PC-3 (cell line): ENCODE measurements at regions not wholly inside any gene's neighbourhood (a gene's known extent, or its start where the extent isn't known, plus 50 kb on each side); places are given as distances from the start of the nearest gene placed in this dataset.
"Not testable (repeated sequence)": the region's sequence is repeated elsewhere in the genome, so short reads cannot be mapped to it uniquely, and the experiment has no call there.

Experiments
- ATAC-seq: fragments of 200-7000 bp; cut with Tn5 transposase; 2 replicates; pipeline ENCODE4 v1.9.1; 2020; ENCODE audit warnings: mild to moderate bottlenecking, moderate library complexity
- BruUV-seq: library from RNA; stranded (reverse); fragments of 400-500 nt; replicated peaks from 2 replicates; lab custom pipeline; 2021; lab: Mats Ljungman, UMichigan
- CTCF ChIA-PET: fragments of 300-600 bp; sonication (Branson Sonifier 250); formaldehyde crosslinking; loops from one replicate; lab custom pipeline; 2022; ENCODE audit warnings: antibody characterized with exemption; lab: Charles Lee
- POLR2A ChIA-PET: fragments of 300-600 bp; sonication (Branson Sonifier 250); formaldehyde crosslinking; loops from one replicate; lab custom pipeline; 2022; ENCODE audit warnings: antibody characterized with exemption; ENCODE audit not compliant: unreplicated experiment; lab: Charles Lee
- DNase-seq: peaks from one replicate; pipeline ENCODE4 v3.0.0-alpha.2; 2015
- H2AFZ ChIP-seq: fragments of 300-600 bp; sonication (generic); 2 replicates; pipeline ENCODE4 v1.6.0; 2016; ENCODE audit warnings: antibody characterized with exemption, low read length
- H3F3A ChIP-seq: fragments of 300-600 bp; sonication (generic); one replicate; pipeline ENCODE4 v1.6.0; 2017; ENCODE audit warnings: antibody characterized with exemption, low read length, control low read depth, mild to moderate bottlenecking; ENCODE audit not compliant: unreplicated experiment
- H3K27ac ChIP-seq: fragments of 300-600 bp; sonication (generic); 2 replicates; pipeline ENCODE4 v1.5.1; 2016; ENCODE audit warnings: mild to moderate bottlenecking, low read length
- H3K27me3 ChIP-seq: fragments of 300-600 bp; sonication (generic); 2 replicates; pipeline ENCODE4 v1.6.1; 2016; ENCODE audit warnings: low read length, mixed read lengths
- H3K36me3 ChIP-seq: fragments of 300-600 bp; sonication (generic); 2 replicates; pipeline ENCODE4 v1.6.1; 2016; ENCODE audit warnings: low read depth, mixed run types, low read length, mixed read lengths
- H3K4me1 ChIP-seq: fragments of 300-600 bp; sonication (generic); 2 replicates; pipeline ENCODE4 v1.5.1; 2016; ENCODE audit warnings: low read length; ENCODE audit not compliant: insufficient read depth
- H3K4me2 ChIP-seq: fragments of 300-600 bp; sonication (generic); 2 replicates; pipeline ENCODE4 v1.6.0; 2016; ENCODE audit warnings: low read length
- H3K4me3 ChIP-seq: fragments of 300-600 bp; sonication (generic); 2 replicates; pipeline ENCODE4 v1.5.1; 2016; ENCODE audit warnings: mild to moderate bottlenecking, low read length, mixed read lengths
- H3K79me2 ChIP-seq: fragments of 300-600 bp; sonication (generic); 2 replicates; pipeline ENCODE4 v1.6.1; 2017; ENCODE audit warnings: low read length, mixed read lengths
- H3K9ac ChIP-seq: fragments of 300-600 bp; sonication (generic); 2 replicates; pipeline ENCODE4 v1.6.0; 2016; ENCODE audit warnings: mild to moderate bottlenecking, low read length
- H3K9me2 ChIP-seq: fragments of 300-600 bp; sonication (generic); replicated peaks from 2 replicates; pipeline ENCODE4 v1.6.1; 2016; ENCODE audit warnings: mixed run types, low read length, mixed read lengths
- H3K9me3 ChIP-seq: fragments of 300-600 bp; sonication (generic); 2 replicates; pipeline ENCODE4 v1.6.1; 2016; ENCODE audit warnings: low read length, mixed read lengths
- H4K20me1 ChIP-seq: fragments of 300-600 bp; sonication (generic); 2 replicates; pipeline ENCODE4 v1.6.1; 2016; ENCODE audit warnings: low read length, mixed read lengths
- EZH2 ChIP-seq: fragments of 300-600 bp; sonication (generic); IDR thresholded peaks from one replicate; pipeline ENCODE4 v1.6.1; 2017; ENCODE audit warnings: antibody characterized with exemption, mild to moderate bottlenecking, low read length; ENCODE audit not compliant: unreplicated experiment
- EZH2phosphoT487 ChIP-seq: fragments of 300-600 bp; sonication (generic); IDR thresholded peaks from 2 replicates; pipeline ENCODE4 v1.6.1; 2018; ENCODE audit warnings: mild to moderate bottlenecking, antibody characterized with exemption, low read length, borderline replicate concordance
- intact Hi-C: fragments of 100-400 bp; cut with micrococcal nuclease; formaldehyde crosslinking; loops from 2 replicates; pipeline ENCODE4 v1.9.0; 2023
- TF ChIP-seq, protein P1 (sequence below): fragments of 300-600 bp; sonication (generic); conservative IDR thresholded peaks from 2 replicates; pipeline ENCODE4 v1.5.1; 2017; ENCODE audit warnings: antibody characterized with exemption, low read depth, mild to moderate bottlenecking, low read length

DNA sequence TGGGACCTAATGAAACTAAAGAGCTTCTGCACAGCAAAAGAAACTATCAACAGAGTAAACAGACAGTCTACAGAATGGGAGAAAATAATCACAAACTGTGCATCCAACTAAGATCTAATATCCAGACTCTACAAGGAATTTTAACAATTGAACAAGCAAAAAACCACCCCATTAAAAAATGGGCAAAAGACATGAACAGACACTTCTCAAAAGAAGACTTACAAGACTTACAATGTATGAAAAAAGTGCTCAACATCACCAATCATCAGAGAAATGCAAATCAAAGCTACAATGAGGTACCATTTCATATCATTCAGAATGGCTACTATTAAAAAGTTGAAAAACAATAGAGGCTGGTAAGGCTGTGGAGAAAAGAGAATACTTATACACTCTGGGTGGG is 58.0 kb downstream of the SHOC1 start:
- POLR2A ChIA-PET: no interaction called here
- Histone ChIP-seq H3K4me3 (no peak overlapping the region), H3K9me3 (no peaks in the 10 kb centered on the region)

DNA sequence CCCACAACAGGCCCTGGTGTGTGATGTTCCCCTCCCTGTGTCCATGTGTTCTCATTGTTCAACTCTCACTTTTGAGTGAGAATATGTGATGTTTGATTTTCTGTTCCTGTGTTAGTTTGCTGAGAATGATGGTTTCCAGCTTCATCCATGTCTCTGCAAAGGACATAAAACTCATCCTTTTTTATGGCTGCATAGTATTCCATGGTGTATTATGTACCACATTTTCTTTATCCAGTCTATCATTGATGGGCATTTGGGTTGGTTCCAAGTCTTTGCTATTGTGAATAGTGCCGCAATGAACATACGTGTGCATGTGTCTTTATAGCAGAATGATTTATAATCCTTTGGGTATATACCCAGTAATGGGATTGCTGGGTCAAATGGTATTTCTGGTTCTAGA is 59.4 kb downstream of the SHOC1 start:
- CTCF ChIA-PET, H3F3A ChIP-seq, H3K9ac ChIP-seq, H3K79me2 ChIP-seq, intact Hi-C loops, H3K4me3 ChIP-seq, H4K20me1 ChIP-seq, BruUV-seq, POLR2A ChIA-PET, DNase-seq, H3K9me3 ChIP-seq, H2AFZ ChIP-seq, H3K27ac ChIP-seq, H3K27me3 ChIP-seq, H3K9me2 ChIP-seq, H3K4me1 ChIP-seq, ATAC-seq, H3K36me3 ChIP-seq, H3K4me2 ChIP-seq: not testable (repeated sequence)

More for the DNA sequence above, 58.0 kb downstream of the SHOC1 start:
- intact Hi-C loops: no loop called here
- no peak for DNase-seq
- no peak for ATAC-seq
- Histone ChIP-seq H3K9me2 (no peaks in the 10 kb centered on the region), H3K36me3 (no peaks in the 10 kb centered on the region), H3K27me3 (no peaks in the 10 kb centered on the region), H4K20me1 (no peaks in the 10 kb centered on the region), H3K4me1 (no peaks in the 10 kb centered on the region), H2AFZ (no peak overlapping the region), H3K9ac (no peak overlapping the region), H3K4me2 (no peak overlapping the region), H3F3A (no peaks in the 10 kb centered on the region), H3K27ac (no peak overlapping the region), H3K79me2 (no peaks in the 10 kb centered on the region)
- no TSS peak for BruUV-seq
- TF ChIP-seq EZH2phosphoT487 (no peak), EZH2 (no peak)
- TF ChIP-seq, protein P1, sequence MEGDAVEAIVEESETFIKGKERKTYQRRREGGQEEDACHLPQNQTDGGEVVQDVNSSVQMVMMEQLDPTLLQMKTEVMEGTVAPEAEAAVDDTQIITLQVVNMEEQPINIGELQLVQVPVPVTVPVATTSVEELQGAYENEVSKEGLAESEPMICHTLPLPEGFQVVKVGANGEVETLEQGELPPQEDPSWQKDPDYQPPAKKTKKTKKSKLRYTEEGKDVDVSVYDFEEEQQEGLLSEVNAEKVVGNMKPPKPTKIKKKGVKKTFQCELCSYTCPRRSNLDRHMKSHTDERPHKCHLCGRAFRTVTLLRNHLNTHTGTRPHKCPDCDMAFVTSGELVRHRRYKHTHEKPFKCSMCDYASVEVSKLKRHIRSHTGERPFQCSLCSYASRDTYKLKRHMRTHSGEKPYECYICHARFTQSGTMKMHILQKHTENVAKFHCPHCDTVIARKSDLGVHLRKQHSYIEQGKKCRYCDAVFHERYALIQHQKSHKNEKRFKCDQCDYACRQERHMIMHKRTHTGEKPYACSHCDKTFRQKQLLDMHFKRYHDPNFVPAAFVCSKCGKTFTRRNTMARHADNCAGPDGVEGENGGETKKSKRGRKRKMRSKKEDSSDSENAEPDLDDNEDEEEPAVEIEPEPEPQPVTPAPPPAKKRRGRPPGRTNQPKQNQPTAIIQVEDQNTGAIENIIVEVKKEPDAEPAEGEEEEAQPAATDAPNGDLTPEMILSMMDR: no peak
- CTCF ChIA-PET: no interaction called here

DNA sequence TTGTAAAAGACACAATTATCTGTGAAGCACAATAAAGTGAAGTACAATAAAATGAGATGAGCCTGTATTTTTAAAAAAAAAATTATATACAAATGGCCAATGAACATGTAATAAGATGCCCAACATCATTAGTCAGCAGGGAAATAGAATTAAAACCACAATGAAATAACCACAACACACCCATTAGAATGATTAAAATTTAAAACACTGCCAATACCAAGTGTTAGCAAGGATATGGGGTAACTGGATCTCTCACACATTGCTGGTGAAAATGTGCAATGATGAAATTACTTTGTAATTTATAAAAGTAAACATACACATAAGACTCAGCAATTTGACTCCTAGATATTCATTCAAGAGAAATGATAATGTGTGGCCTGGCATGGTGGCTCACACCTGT is 62.8 kb downstream of the SHOC1 start:
- intact Hi-C loops: no loop called here
- Histone ChIP-seq H3K4me1 (peaks cover 28% of the 10 kb centered on the region), H3K9me2 (no peaks in the 10 kb centered on the region), H2AFZ (no peak overlapping the region), H3K27me3 (no peaks in the 10 kb centered on the region), H3K4me2 (no peak overlapping the region), H3K79me2 (no peaks in the 10 kb centered on the region), H4K20me1 (no peaks in the 10 kb centered on the region), H3K4me3 (no peak overlapping the region), H3K27ac (no peak overlapping the region), H3K9ac (no peak overlapping the region), H3K36me3 (peaks cover 9% of the 10 kb centered on the region; the same call in 1 of the 2 replicates), H3K9me3 (no peaks in the 10 kb centered on the region), H3F3A (peaks cover 10% of the 10 kb centered on the region)
- DNase-seq (peak; percentile 45), ATAC-seq (no peak; the same call in 1 of the 2 replicates)
- no TSS peak for BruUV-seq
- POLR2A ChIA-PET: no interaction called here
- TF ChIP-seq, protein P1: no peak
- TF ChIP-seq EZH2phosphoT487: no peak
- TF ChIP-seq EZH2: no peak
- CTCF ChIA-PET: no interaction called here
